ENCODE measurements at regions not wholly inside any gene's neighbourhood (a gene's known extent, or its start where the extent isn't known, plus 50 kb on each side); places are given as distances from the start of the nearest gene placed in this dataset.

DNA sequence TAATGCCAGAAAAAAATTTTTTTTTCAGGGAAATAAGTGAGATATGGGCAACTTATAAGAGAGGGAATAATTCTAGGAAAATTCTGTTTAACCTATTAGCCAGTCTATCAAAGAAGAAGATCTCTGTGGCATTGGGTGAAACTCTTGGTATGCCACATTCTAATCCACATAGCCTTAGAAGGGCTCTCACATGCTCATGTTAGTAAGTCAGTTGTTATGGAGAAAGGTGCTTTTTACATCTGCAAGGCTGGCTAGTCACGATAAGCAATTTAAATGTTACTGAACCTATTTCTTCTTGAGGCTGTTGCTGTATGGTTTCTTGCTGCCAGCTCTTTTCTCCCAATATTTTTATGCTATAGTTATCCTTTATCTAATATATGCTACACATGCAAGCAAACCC lies 89.9 kb upstream of the MAGI1 start:
- no peak for DNase-seq

- DNase-seq = no peak
These were observed 82.6 kb upstream of the MAGI1 start for GRCh38 chr3:66121318-66121717.

DNA sequence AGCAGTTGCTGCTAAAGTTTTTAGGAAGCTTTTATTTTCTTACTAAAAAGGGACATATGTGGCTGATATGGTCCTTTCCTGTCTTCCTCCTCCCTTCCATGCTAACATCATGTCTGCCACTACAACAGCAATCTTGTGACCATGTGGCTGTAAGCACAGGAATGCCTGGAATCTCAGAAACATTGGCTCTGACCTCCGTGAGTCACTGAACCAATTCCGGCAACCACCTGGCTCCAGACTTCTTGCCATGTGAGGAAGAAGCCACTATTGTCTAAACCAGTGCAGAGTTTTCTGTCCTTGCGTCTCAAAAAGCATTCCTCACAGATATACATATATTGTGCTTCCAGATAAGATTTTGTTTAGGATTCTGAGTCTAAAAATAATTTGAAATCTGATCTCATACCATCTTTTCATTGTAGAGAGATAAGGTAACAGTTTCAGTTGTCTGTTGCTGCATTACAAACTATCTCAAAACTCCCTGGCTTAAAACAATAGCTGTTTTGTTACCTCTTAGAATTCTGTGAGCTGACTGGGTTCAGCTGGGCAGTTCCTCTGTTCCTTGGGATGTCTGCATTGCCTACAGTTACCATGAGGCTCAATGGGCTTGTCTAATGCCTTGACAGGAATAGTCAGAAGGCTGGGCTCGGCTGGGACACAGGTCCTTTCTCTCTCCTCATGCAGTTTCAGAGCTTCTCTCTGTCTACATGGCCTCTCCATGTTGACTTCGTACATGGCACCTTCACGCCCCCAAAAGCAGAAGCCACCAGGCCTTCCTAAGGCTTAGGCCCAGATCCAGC lies 77.3 kb upstream of the MAGI1 start:
- DNase-seq = no peak

- DNase-seq = no peak
These were observed 74.8 kb upstream of the MAGI1 start for GRCh38 chr3:66113542-66113941.

DNA sequence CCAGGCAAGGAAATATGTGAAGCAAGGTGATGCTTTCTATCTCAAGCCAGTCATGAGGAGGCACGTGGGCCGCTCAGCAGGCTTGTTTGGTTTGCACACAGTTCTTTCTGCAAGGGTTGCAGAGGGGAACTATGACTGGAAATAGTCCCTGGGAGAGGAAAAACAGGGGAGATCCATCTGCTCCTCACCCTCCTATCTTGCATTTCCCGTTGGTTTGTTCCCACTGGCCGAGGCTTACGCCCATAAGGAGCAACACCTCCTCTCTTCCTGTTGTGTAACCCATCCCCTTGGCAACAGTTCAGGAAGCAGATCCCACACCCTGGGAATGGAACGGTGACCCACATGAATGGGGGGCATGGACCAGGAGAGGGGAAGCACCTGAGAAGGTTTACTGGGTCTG lies 72.1 kb upstream of the MAGI1 start:
- no peak for DNase-seq

DNA sequence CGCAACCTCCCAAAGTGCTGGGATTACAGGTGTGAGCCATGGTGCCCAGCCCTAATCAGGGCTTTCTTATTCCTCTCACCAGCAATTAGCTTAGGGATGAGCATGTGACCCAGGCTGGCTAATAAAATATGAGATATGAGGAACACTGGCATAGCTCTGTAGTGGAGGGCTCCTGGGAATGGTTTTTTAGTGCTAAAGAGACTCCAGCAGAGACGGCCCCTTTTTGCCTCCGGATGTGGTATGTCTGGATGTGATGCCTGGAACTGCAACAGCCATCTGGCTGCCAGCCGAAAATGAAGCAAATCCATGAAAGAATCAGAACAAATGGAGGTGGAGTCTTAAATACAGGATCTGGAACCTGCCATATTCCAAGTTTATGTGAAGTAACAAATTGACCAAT lies 69.1 kb upstream of the MAGI1 start:
- peak; percentile 57 for DNase-seq

DNA sequence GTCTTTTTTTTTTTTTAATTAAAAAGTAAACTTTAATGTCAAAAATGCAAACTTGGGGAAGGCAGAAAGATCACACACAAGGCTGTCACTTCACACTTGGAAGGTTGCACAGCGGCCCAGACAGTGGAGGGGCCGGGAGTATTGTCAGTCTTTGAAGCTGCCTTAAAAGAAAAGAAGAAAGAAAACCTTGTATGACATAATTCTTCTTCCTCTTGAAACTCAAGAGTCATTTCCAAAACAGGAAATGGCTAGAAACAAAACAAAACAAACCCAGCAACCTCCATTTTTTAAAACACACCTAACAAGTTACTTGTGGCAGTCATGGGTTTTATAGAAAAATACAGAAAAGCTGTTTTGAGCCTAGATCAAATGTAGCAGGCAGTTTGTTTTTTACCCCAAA lies 68.1 kb upstream of the MAGI1 start:
- no peak for DNase-seq

- DNase-seq = no peak
These were observed 65.8 kb upstream of the MAGI1 start for GRCh38 chr3:66104535-66104934.

- no peak for DNase-seq
These were observed 65.0 kb upstream of the MAGI1 start for GRCh38 chr3:66103729-66104128.

- no peak for DNase-seq
These were observed 63.2 kb upstream of the MAGI1 start for GRCh38 chr3:66101901-66102300.

DNA sequence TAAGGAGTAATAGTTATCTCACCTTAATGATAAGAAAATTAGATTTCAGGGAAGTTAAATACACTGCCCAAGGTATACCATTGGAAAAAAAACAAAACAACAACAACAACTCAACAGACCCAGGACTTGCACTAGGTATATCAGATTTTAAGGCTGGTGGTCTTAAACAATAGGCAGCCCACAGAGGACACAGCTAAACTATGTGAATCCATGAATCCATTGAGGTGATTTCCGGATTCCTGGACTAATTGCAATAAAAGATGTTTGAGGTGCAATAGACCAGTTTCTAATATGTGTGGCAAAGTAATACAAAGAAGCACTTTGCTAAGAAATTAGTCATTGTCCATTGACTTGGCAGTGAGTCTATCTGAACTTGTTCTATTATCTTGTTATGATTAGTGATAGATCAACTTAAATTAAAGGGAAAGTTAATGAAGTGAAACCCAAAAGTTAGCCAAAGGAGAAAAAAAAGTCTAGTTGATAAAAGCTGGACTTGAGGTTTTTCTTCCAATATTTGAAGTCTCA lies 60.9 kb upstream of the MAGI1 start:
- no peak for DNase-seq

- DNase-seq = no peak
These were observed 59.7 kb upstream of the MAGI1 start for GRCh38 chr3:66098436-66098835.

- DNase-seq = no peak
These were observed 58.9 kb upstream of the MAGI1 start for GRCh38 chr3:66097647-66098046.

- no peak for DNase-seq
These were observed 56.7 kb upstream of the MAGI1 start for GRCh38 chr3:66095295-66096001.

- DNase-seq = no peak
These were observed 55.3 kb upstream of the MAGI1 start for GRCh38 chr3:66093981-66094380.

DNA sequence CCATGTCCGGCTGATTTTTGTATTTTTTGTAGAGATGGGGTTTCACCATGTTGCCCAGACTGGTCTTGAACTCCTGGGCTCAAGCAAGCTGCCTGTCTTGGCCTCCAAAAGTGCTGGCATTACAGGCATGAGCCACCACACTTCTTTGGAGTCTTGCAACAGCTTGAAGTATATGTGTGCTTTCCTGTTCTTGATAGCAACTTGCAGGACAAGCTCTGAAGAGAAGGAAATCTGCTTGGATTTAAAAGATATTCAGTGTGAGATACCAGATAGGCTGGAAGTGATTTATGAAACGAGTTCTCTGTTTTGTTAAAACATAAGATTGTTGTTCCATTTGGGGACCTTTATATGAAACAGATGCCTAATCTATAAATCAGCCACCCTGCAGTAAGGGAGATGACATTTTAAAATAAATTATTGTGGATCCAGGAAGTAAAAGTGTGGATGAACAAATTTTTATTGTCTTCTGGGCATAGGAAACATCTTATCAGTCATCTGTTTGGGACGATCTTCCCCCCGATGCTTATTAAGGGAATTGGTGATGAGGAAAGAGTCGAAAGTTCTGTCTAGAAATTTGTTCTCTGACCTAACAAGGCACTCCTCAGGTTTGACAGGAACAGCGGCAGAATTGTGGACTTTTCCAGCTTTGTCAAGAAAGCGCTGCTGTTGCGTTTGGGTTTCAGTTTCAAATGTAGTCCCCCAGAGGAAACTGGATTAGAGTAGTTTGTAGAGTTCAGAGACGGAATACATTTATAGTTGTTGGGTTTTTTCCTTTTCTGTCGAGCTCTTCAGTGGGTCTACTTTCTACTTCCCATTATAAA lies 53.7 kb upstream of the MAGI1 start:
- DNase-seq = no peak

Data from NCI-H2171 treated with DMSO at 0.1 percent for 48 hours (cell line).